IPS DF 6.9 (cell line): ENCODE measurements at regions not wholly inside any gene's neighbourhood (a gene's known extent, or its start where the extent isn't known, plus 50 kb on each side); places are given as distances from the start of the nearest gene placed in this dataset.

Source experiments
- DNase-seq: peaks from one replicate; pipeline ENCODE4 v3.0.0-alpha.2; 2013; ENCODE audit warnings: low read depth, low spot score
- H3K27ac ChIP-seq: one replicate; pipeline ENCODE4 v1.5.1; 2013; ENCODE audit warnings: low read length, control low read depth
- H3K27me3 ChIP-seq: 2 replicates; pipeline ENCODE4 v1.6.1; 2013; ENCODE audit warnings: mild to moderate bottlenecking, low read length; ENCODE audit not compliant: control insufficient read depth, insufficient read depth
- H3K36me3 ChIP-seq: 2 replicates; pipeline ENCODE4 v1.6.1; 2013; ENCODE audit warnings: low read length; ENCODE audit not compliant: control insufficient read depth, insufficient read depth
- H3K4me1 ChIP-seq: 2 replicates; pipeline ENCODE4 v1.6.1; 2013; ENCODE audit warnings: low read length; ENCODE audit not compliant: control insufficient read depth, insufficient read depth
- H3K4me3 ChIP-seq: 2 replicates; pipeline ENCODE4 v1.5.1; 2013; ENCODE audit warnings: mild to moderate bottlenecking, low read length
- H3K9me3 ChIP-seq: 2 replicates; pipeline ENCODE4 v1.6.1; 2013; ENCODE audit warnings: low read length, inconsistent platforms; ENCODE audit not compliant: control insufficient read depth, insufficient read depth
- WGBS: extraction: QIAGEN DNeasy Blood & Tissue Kit; methylation state at CpG from one replicate; pipeline ENCODE4 v1.1.7; 2013; ENCODE audit warnings: mixed read lengths, missing lambda C conversion rate; ENCODE audit not compliant: insufficient read length, insufficient coverage; 5-methylcytosine and 5-hydroxymethylcytosine counted together

- Histone ChIP-seq H3K27me3 (no peaks in the 10 kb centered on the region), H3K36me3 (no peaks in the 10 kb centered on the region), H3K4me3 (no peak overlapping the region), H3K27ac (no peak overlapping the region), H3K9me3 (peaks cover 7% of the 10 kb centered on the region), H3K4me1 (no peaks in the 10 kb centered on the region)
- no CpG with 5 or more reads among the region's 7 CpGs for WGBS
- DNase-seq = no peak
These were observed 414.0 kb upstream of the RBFOX1 start for GRCh38 chr16:6918646-6919045.

GRCh38 chr16:6916946-6917345 lies 415.7 kb upstream of the RBFOX1 start:
- no peaks in the 10 kb centered on the region for H3K4me1 ChIP-seq
- H3K9me3 ChIP-seq = peaks cover 10% of the 10 kb centered on the region
- WGBS = no CpG with 5 or more reads among the region's 2 CpGs
- no peaks in the 10 kb centered on the region for H3K36me3 ChIP-seq
- H3K27ac ChIP-seq = no peak overlapping the region
- H3K4me3 ChIP-seq = no peak overlapping the region
- DNase-seq = no peak
- H3K27me3 ChIP-seq = no peaks in the 10 kb centered on the region

GRCh38 chr16:6913566-6913965 lies 419.1 kb upstream of the RBFOX1 start:
- H3K27me3 ChIP-seq = no peaks in the 10 kb centered on the region
- H3K36me3 ChIP-seq = no peaks in the 10 kb centered on the region
- no peaks in the 10 kb centered on the region for H3K4me1 ChIP-seq
- H3K9me3 ChIP-seq = peaks cover 15% of the 10 kb centered on the region
- no peak for DNase-seq
- no peak overlapping the region for H3K4me3 ChIP-seq
- no peak overlapping the region for H3K27ac ChIP-seq
- WGBS = no CpG with 5 or more reads among the region's 5 CpGs

GRCh38 chr16:6910301-6910700 lies 422.3 kb upstream of the RBFOX1 start:
- Histone ChIP-seq H3K4me1 (no peaks in the 10 kb centered on the region), H3K27me3 (no peaks in the 10 kb centered on the region), H3K36me3 (no peaks in the 10 kb centered on the region), H3K9me3 (peaks cover 15% of the 10 kb centered on the region), H3K27ac (no peak overlapping the region), H3K4me3 (no peak overlapping the region)
- no peak for DNase-seq
- no CpG with 5 or more reads among the region's 5 CpGs for WGBS

GRCh38 chr16:6905601-6906000 lies 427.0 kb upstream of the RBFOX1 start:
- Histone ChIP-seq H3K4me3 (no peak overlapping the region), H3K36me3 (no peaks in the 10 kb centered on the region), H3K27ac (no peak overlapping the region), H3K27me3 (no peaks in the 10 kb centered on the region), H3K9me3 (peaks cover 8% of the 10 kb centered on the region), H3K4me1 (no peaks in the 10 kb centered on the region)
- DNase-seq = no peak
- WGBS = no CpG with 5 or more reads among the region's 3 CpGs

GRCh38 chr16:6903671-6904070 lies 429.0 kb upstream of the RBFOX1 start:
- no peaks in the 10 kb centered on the region for H3K36me3 ChIP-seq
- no peak for DNase-seq
- peaks cover 8% of the 10 kb centered on the region for H3K9me3 ChIP-seq
- no peak overlapping the region for H3K27ac ChIP-seq
- no peaks in the 10 kb centered on the region for H3K27me3 ChIP-seq
- WGBS = no CpG with 5 or more reads among the region's 5 CpGs
- no peak overlapping the region for H3K4me3 ChIP-seq
- H3K4me1 ChIP-seq = no peaks in the 10 kb centered on the region

GRCh38 chr16:6898896-6899295 lies 433.7 kb upstream of the RBFOX1 start:
- H3K4me1 ChIP-seq = no peaks in the 10 kb centered on the region
- H3K4me3 ChIP-seq = no peak overlapping the region
- DNase-seq = no peak
- H3K9me3 ChIP-seq = peaks cover 12% of the 10 kb centered on the region
- no peak overlapping the region for H3K27ac ChIP-seq
- no peaks in the 10 kb centered on the region; the same call in 1 of the 2 replicates for H3K27me3 ChIP-seq
- H3K36me3 ChIP-seq = no peaks in the 10 kb centered on the region
- WGBS = no CpG with 5 or more reads among the region's 10 CpGs

GRCh38 chr16:6897876-6898485 lies 434.7 kb upstream of the RBFOX1 start:
- WGBS = no CpG with 5 or more reads among the region's 8 CpGs
- Histone ChIP-seq H3K4me3 (no peak overlapping the region), H3K27me3 (no peaks in the 10 kb centered on the region; the same call in 1 of the 2 replicates), H3K9me3 (peaks cover 13% of the 10 kb centered on the region), H3K27ac (no peak overlapping the region), H3K36me3 (no peaks in the 10 kb centered on the region), H3K4me1 (no peaks in the 10 kb centered on the region)
- no peak for DNase-seq

- Histone ChIP-seq H3K27me3 (no peaks in the 10 kb centered on the region; the same call in 1 of the 2 replicates), H3K27ac (no peak overlapping the region), H3K9me3 (peaks cover 14% of the 10 kb centered on the region), H3K4me3 (no peak overlapping the region), H3K36me3 (no peaks in the 10 kb centered on the region), H3K4me1 (no peaks in the 10 kb centered on the region)
- WGBS = no CpG with 5 or more reads among the region's 4 CpGs
- DNase-seq = no peak
These were observed 439.7 kb upstream of the RBFOX1 start for GRCh38 chr16:6892966-6893365.

GRCh38 chr16:6891496-6891895 lies 441.1 kb upstream of the RBFOX1 start:
- no peaks in the 10 kb centered on the region for H3K4me1 ChIP-seq
- H3K36me3 ChIP-seq = no peaks in the 10 kb centered on the region
- no CpG with 5 or more reads among the region's 2 CpGs for WGBS
- peaks cover 11% of the 10 kb centered on the region for H3K9me3 ChIP-seq
- no peak overlapping the region for H3K27ac ChIP-seq
- no peak overlapping the region for H3K4me3 ChIP-seq
- DNase-seq = no peak
- H3K27me3 ChIP-seq = no peaks in the 10 kb centered on the region

GRCh38 chr16:6888531-6888930 lies 444.1 kb upstream of the RBFOX1 start:
- Histone ChIP-seq H3K27me3 (no peaks in the 10 kb centered on the region), H3K36me3 (no peaks in the 10 kb centered on the region), H3K4me1 (no peaks in the 10 kb centered on the region), H3K27ac (no peak overlapping the region), H3K4me3 (no peak overlapping the region), H3K9me3 (peaks cover 14% of the 10 kb centered on the region)
- DNase-seq = no peak
- WGBS = no CpG with 5 or more reads among the region's 2 CpGs
